Glutamatergic neuron (in vitro differentiated cells): ENCODE measurements at regions not wholly inside any gene's neighbourhood (a gene's known extent, or its start where the extent isn't known, plus 50 kb on each side); places are given as distances from the start of the nearest gene placed in this dataset.
"Not testable (repeated sequence)": the region's sequence is repeated elsewhere in the genome, so short reads cannot be mapped to it uniquely, and the experiment has no call there.

Experiments used
- DNase-seq: peaks from one replicate; pipeline ENCODE4 v3.0.0; 2022
- H3K27ac Mint-ChIP-seq: one replicate; pipeline ENCODE4 v1.8.0; 2020; ENCODE audit warnings: mild to moderate bottlenecking, mixed read lengths, inconsistent platforms; ENCODE audit not compliant: unreplicated experiment
- H3K27me3 Mint-ChIP-seq: one replicate; pipeline ENCODE4 v1.8.0; 2020; ENCODE audit warnings: mild to moderate bottlenecking, moderate library complexity, mixed read lengths, inconsistent platforms; ENCODE audit not compliant: unreplicated experiment
- H3K36me3 Mint-ChIP-seq: one replicate; pipeline ENCODE4 v1.8.0; 2020; ENCODE audit warnings: mild to moderate bottlenecking, mixed read lengths, inconsistent platforms; ENCODE audit not compliant: unreplicated experiment
- H3K4me1 Mint-ChIP-seq: one replicate; pipeline ENCODE4 v1.8.0; 2020; ENCODE audit warnings: mild to moderate bottlenecking, low read depth, mixed read lengths, inconsistent platforms; ENCODE audit not compliant: unreplicated experiment
- H3K4me3 Mint-ChIP-seq: one replicate; pipeline ENCODE4 v1.8.0; 2020; ENCODE audit warnings: mild to moderate bottlenecking, mixed read lengths, inconsistent platforms; ENCODE audit not compliant: unreplicated experiment
- H3K9me3 Mint-ChIP-seq: one replicate; pipeline ENCODE4 v1.8.0; 2020; ENCODE audit warnings: mild to moderate bottlenecking, moderate library complexity, mixed read lengths, inconsistent platforms; ENCODE audit not compliant: unreplicated experiment

DNA sequence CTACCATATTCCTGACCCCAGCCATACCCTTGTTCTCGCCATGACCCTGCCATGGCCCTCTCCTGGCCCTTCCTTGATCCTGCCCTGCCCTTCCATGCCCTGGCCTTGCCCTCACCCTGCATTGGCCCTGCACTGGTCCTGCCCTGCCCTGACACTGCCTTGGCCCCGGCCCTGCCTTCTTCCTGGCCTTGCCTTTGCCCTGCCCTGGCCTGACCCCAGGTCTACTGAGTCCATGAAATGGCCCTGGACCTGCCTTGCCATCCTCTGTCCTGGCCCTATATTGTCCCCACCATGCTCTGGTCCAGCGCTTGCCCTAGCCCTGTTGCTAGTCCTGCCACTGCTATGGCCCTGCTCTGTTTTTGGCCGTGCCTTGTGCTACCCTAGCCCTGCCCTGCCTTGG is 536.1 kb downstream of the FOXD4L6 start:
- not testable (repeated sequence) for H3K27ac Mint-ChIP-seq, H3K4me1 Mint-ChIP-seq, H3K36me3 Mint-ChIP-seq, H3K4me3 Mint-ChIP-seq, H3K9me3 Mint-ChIP-seq, DNase-seq, H3K27me3 Mint-ChIP-seq

DNA sequence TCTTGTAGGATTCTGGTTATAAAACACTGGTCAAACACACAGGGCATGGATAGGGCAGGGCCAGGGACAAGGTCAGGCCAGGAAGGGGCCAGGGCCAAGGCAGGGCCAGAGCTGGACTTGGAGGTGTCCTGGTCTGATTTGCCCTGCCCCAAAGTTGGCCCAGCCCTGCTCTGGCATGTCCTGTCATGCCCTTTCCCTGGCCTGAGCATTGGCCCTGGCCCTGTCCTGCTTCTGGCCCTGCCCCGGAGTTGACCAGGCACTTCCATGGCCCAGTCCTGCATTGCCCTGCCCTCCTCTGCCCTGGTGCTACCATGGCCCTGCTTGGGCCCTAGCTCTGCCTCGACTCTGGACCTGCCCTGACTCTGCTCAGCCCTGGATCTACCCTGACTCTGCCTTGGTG is 536.6 kb downstream of the FOXD4L6 start:
- H3K36me3 Mint-ChIP-seq, H3K4me1 Mint-ChIP-seq: not testable (repeated sequence)
- DNase-seq, result peak; percentile 9

DNA sequence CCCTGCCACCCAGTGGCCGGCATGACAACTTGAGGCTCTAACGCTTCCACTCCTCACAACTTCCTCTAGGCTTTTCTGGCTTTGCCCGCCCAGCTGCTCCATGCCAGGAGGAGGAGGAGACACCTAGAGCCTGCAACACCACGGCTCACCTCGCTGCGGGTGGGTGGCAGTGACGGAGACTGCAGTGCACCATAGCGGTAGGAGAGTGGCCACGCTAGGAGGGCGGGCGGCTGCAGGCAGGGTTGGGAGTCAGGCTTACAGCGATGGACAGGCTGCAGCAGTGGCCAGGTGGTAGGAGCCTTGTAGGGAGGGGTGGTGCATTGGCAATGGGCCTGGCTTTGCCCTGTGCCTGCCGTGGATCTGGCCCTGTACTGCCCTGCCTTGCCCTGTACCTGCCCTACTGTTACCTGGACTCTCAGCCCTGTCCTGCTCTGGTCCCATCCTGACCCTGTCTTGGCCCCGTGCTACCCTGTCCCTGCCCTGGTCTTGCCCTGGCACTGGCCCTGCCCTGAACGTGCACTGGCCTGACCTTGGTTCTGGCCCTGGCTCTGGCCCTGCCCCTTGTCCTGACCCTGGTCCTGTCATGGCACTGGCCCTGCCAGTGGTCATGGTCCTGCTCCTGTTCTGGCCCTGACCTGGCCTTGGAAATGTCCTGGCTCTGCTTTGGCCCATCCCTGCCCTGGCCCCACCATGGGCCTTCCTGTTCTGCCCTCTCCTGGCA is 540.8 kb downstream of the FOXD4L6 start:
- not testable (repeated sequence) for H3K27ac Mint-ChIP-seq, H3K36me3 Mint-ChIP-seq, H3K4me1 Mint-ChIP-seq, H3K9me3 Mint-ChIP-seq, DNase-seq, H3K27me3 Mint-ChIP-seq, H3K4me3 Mint-ChIP-seq

More for the DNA sequence above, 536.6 kb downstream of the FOXD4L6 start:
- H3K27me3 Mint-ChIP-seq, H3K9me3 Mint-ChIP-seq, H3K4me3 Mint-ChIP-seq, H3K27ac Mint-ChIP-seq: not testable (repeated sequence)

DNA sequence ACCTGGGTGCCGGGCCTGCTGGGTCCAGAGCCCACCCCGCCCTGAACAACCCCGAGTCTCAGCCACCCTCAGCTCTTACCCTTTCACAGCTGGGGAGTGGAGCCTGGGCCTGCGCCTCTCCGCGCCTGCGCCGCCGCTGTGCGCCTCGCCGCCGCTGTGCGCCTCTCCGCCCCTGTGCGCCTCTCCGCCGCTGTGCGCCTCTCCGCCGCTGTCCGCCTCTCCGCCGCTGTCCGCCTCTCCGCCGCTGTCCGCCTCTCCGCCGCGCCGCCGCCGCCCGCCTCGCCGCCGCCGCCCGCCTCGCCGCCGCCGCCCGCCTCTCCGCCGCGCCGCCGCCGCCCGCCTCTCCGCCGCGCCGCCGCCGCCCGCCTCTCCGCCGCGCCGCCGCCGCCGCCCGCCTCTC is 544.4 kb downstream of the FOXD4L6 start:
- not testable (repeated sequence) for H3K36me3 Mint-ChIP-seq, H3K9me3 Mint-ChIP-seq, H3K27me3 Mint-ChIP-seq, H3K4me1 Mint-ChIP-seq, H3K27ac Mint-ChIP-seq, H3K4me3 Mint-ChIP-seq
- DNase-seq, result peak; percentile 52

DNA sequence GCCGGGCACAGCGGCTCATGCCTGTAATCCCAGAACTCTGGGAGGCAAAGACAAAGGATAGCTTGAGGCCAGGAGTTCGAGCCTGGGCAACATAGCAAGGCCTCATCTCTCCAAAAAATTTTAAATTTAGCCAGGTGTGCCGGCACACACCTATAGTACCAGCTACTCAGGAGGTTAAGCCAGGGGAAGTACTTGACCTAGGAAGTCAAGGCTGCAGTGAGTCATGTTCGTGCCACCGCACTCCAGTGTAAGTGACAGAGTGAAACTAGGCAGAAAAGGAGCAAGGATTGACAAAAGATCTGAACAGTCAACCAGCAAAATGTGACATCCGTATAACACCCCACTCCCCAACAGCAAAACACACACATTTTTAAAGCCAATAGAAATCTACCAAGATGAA is 545.3 kb downstream of the FOXD4L6 start:
- H3K4me3 Mint-ChIP-seq, result peak overlapping the region; percentile 55
- DNase-seq, H3K4me1 Mint-ChIP-seq, H3K9me3 Mint-ChIP-seq, H3K27ac Mint-ChIP-seq, H3K27me3 Mint-ChIP-seq, H3K36me3 Mint-ChIP-seq: not testable (repeated sequence)

DNA sequence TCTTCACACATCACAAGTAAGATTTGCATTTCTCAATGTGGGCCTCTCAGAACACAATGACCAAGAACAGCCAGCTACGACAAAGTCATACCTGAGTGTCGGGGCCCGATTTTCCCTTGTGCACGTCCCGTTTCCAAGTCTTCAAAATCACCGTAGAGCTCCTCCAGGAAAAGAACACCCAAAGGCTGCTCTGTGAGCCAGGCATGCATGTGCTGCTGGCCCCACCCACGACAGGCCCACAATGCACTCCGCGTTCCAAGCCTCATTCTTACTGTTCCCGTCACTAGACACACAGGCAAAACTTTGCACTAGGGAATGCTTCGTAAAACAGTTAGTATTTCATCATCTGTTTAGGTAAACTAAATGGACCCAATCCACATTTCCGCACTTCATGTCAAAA is 549.6 kb downstream of the FOXD4L6 start:
- DNase-seq, H3K27ac Mint-ChIP-seq, H3K27me3 Mint-ChIP-seq, H3K36me3 Mint-ChIP-seq, H3K4me1 Mint-ChIP-seq, H3K9me3 Mint-ChIP-seq, H3K4me3 Mint-ChIP-seq: not testable (repeated sequence)
